ENCODE measurements at regions not wholly inside any gene's neighbourhood (a gene's known extent, or its start where the extent isn't known, plus 50 kb on each side); places are given as distances from the start of the nearest gene placed in this dataset.
"Not testable (repeated sequence)": the region's sequence is repeated elsewhere in the genome, so short reads cannot be mapped to it uniquely, and the experiment has no call there.

DNA sequence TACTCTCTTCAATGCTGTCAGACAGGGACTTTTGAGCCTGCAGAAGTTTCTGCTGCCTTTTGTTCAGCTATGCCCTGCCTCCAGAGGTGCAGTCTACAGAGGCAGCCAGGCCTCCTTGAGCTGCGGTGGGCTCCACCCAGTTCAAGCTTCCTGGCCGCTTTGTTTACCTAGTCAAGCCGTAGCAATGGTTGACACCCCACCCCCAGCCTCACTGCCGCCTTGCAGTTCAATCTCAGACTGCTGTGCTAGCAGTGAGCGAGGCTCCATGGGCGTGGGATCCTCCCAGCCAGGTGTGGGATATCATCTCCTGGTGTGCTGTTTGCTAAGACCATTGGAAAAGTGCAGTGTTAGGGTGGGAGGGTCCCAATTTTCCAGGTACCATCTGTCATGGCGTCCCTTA, 506.1 kb upstream of the FLRT2 start:
- TF ChIP-seq EZH2 (IDR thresholded peaks at IDR 0.05); POLR2AphosphoS5 (IDR thresholded peaks at IDR 0.05; ENCODE audit: borderline replicate concordance, low read depth, low read length): not testable (repeated sequence)
